AG04450 (cell line): ENCODE measurements at regions not wholly inside any gene's neighbourhood (a gene's known extent, or its start where the extent isn't known, plus 50 kb on each side); places are given as distances from the start of the nearest gene placed in this dataset.

ENCODE experiments used
- CTCF ChIA-PET: fragments of 300-600, 350-600 bp; formaldehyde crosslinking; extraction: SDS; loops from one replicate; lab custom pipeline; 2022; ENCODE audit warnings: antibody characterized with exemption, inconsistent platforms; lab: Charles Lee
- POLR2A ChIA-PET: fragments of 350-600 bp; formaldehyde crosslinking; extraction: SDS; loops from one replicate; lab custom pipeline; 2021; ENCODE audit warnings: antibody characterized with exemption, inconsistent platforms; lab: Yijun Ruan, JAX
- DNase-seq: peaks from one replicate; pipeline ENCODE4 v3.0.0-alpha.2; 2011; ENCODE audit warnings: low read depth, low spot score
- H3K27ac ChIP-seq: one replicate; pipeline ENCODE4 v1.5.1; 2012; ENCODE audit warnings: low read depth, low read length, control low read depth
- H3K27me3 ChIP-seq: one replicate; pipeline ENCODE4 v1.6.0; 2012; ENCODE audit warnings: low read length; ENCODE audit not compliant: control insufficient read depth, insufficient read depth
- H3K4me3 ChIP-seq: 2 replicates; pipeline ENCODE4 v1.5.1; 2011; ENCODE audit warnings: mild to moderate bottlenecking, low read depth, low read length, control low read depth
- H3K9me3 ChIP-seq: 2 replicates; pipeline ENCODE4 v1.5.1; 2012; ENCODE audit warnings: low read length; ENCODE audit not compliant: control insufficient read depth, insufficient read depth
- CTCF ChIP-seq: IDR thresholded peaks from 2 replicates; pipeline ENCODE4 v1.5.1; 2011; ENCODE audit warnings: low read depth, low read length, control low read depth, inconsistent platforms

GRCh38 chr2:59204040-59204439 lies 962.9 kb upstream of the FANCL start:
- POLR2A ChIA-PET: no interaction called here
- DNase-seq: no peak
- no peaks in the 10 kb centered on the region for H3K27me3 ChIP-seq
- no peak for TF ChIP-seq CTCF
- no peak overlapping the region for H3K4me3 ChIP-seq
- H3K9me3 ChIP-seq: peaks cover 3% of the 10 kb centered on the region; the same call in 1 of the 2 replicates
- CTCF ChIA-PET: no interaction called here
- H3K27ac ChIP-seq: no peak overlapping the region

GRCh38 chr2:59196491-59196890 lies 955.4 kb upstream of the FANCL start:
- Histone ChIP-seq H3K27me3 (no peaks in the 10 kb centered on the region), H3K4me3 (no peak overlapping the region), H3K9me3 (peaks cover 4% of the 10 kb centered on the region; the same call in 1 of the 2 replicates), H3K27ac (no peak overlapping the region)
- ChIA-PET POLR2A (no interaction called here), CTCF (no interaction called here)
- no peak for TF ChIP-seq CTCF
- DNase-seq: no peak

GRCh38 chr2:59195851-59196250 lies 954.7 kb upstream of the FANCL start:
- POLR2A ChIA-PET: no interaction called here
- Histone ChIP-seq H3K9me3 (peaks cover 4% of the 10 kb centered on the region; the same call in 1 of the 2 replicates), H3K27ac (no peak overlapping the region), H3K4me3 (no peak overlapping the region), H3K27me3 (no peaks in the 10 kb centered on the region)
- TF ChIP-seq CTCF: no peak
- no peak for DNase-seq
- CTCF ChIA-PET: no interaction called here

GRCh38 chr2:59191781-59192180 lies 950.7 kb upstream of the FANCL start:
- Histone ChIP-seq H3K27me3 (no peaks in the 10 kb centered on the region), H3K27ac (no peak overlapping the region), H3K4me3 (no peak overlapping the region), H3K9me3 (no peaks in the 10 kb centered on the region)
- no peak for TF ChIP-seq CTCF
- DNase-seq: no peak
- CTCF ChIA-PET: no interaction called here
- POLR2A ChIA-PET: no interaction called here

- no peaks in the 10 kb centered on the region for H3K9me3 ChIP-seq
- H3K4me3 ChIP-seq: no peak overlapping the region
- TF ChIP-seq CTCF: no peak
- CTCF ChIA-PET: no interaction called here
- DNase-seq: no peak
- H3K27me3 ChIP-seq: no peaks in the 10 kb centered on the region
- POLR2A ChIA-PET: no interaction called here
- H3K27ac ChIP-seq: no peak overlapping the region
Observed at GRCh38 chr2:59190518-59190917, 949.4 kb upstream of the FANCL start.
